ENCODE measurements at regions not wholly inside any gene's neighbourhood (a gene's known extent, or its start where the extent isn't known, plus 50 kb on each side); places are given as distances from the start of the nearest gene placed in this dataset.

DNA sequence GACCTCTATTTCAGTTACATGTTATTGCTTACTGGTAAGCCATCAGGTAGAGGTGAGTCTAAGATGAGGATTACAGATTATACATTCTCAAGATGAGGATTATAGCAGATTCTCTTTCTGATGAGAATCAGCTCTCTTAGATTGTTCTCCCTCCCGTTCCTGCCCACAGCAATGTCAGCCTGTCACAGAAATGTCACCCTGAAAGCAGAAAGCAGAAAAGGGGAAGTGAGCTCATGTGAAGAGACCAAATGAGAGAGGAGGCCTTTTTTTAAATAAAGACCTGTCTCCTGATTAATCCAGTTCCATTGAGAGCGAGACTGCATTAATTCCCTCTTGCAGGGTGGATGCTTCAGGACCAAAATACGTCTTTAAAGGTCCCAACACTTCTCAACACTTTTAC lies 445.6 kb downstream of the KCTD12 start:
- Mint-ChIP-seq H3K4me3 (ENCODE audit: low read depth) (no peak overlapping the region), H3K4me1 (ENCODE audit: low read depth) (no peaks in the 10 kb centered on the region), H3K27me3 (no peaks in the 10 kb centered on the region), H3K36me3 (ENCODE audit: insufficient read depth) (no peaks in the 10 kb centered on the region), H3K9me3 (ENCODE audit: low read depth) (peaks cover 4% of the 10 kb centered on the region), H3K27ac (no peak overlapping the region)
- no peak for TF ChIP-seq CTCF (IDR thresholded peaks at IDR 0.05; ENCODE audit: unreplicated experiment)
- DNase-seq (ENCODE audit: low spot score, unreplicated experiment): no peak

DNA sequence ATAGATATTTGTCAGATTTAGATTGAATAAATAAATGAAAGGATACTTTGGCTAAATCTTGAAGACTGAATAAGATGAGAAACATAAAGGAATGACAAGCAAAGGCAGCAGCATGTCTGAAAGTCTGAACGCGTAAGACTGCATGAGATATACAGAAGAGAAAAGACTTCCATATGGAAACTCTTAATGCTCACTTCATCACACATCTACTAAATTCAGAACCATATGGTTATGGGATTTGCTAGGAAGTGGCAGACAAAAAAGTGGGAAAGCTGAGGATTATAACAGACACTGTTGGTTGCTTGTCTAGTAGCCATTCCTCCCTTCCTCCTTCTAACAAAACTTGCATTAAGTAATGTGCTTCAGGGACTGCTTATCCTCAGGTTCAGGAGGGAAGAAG lies 446.7 kb downstream of the KCTD12 start:
- no peak for TF ChIP-seq CTCF (IDR thresholded peaks at IDR 0.05; ENCODE audit: unreplicated experiment)
- DNase-seq (ENCODE audit: low spot score, unreplicated experiment): no peak
- Mint-ChIP-seq H3K4me1 (ENCODE audit: low read depth) (no peaks in the 10 kb centered on the region), H3K4me3 (ENCODE audit: low read depth) (no peak overlapping the region), H3K27ac (no peak overlapping the region), H3K36me3 (ENCODE audit: insufficient read depth) (no peaks in the 10 kb centered on the region), H3K9me3 (ENCODE audit: low read depth) (peaks cover 4% of the 10 kb centered on the region), H3K27me3 (no peaks in the 10 kb centered on the region)

GRCh38 chr13:76438050-76438449 lies 448.2 kb downstream of the KCTD12 start:
- no peak for DNase-seq (ENCODE audit: low spot score, unreplicated experiment)
- H3K4me3 Mint-ChIP-seq (ENCODE audit: low read depth): no peak overlapping the region
- no peak overlapping the region for H3K27ac Mint-ChIP-seq
- no peaks in the 10 kb centered on the region for H3K4me1 Mint-ChIP-seq (ENCODE audit: low read depth)
- peaks cover under 1% of the 10 kb centered on the region for H3K9me3 Mint-ChIP-seq (ENCODE audit: low read depth)
- no peaks in the 10 kb centered on the region for H3K27me3 Mint-ChIP-seq
- TF ChIP-seq CTCF (IDR thresholded peaks at IDR 0.05; ENCODE audit: unreplicated experiment): no peak
- no peaks in the 10 kb centered on the region for H3K36me3 Mint-ChIP-seq (ENCODE audit: insufficient read depth)

DNA sequence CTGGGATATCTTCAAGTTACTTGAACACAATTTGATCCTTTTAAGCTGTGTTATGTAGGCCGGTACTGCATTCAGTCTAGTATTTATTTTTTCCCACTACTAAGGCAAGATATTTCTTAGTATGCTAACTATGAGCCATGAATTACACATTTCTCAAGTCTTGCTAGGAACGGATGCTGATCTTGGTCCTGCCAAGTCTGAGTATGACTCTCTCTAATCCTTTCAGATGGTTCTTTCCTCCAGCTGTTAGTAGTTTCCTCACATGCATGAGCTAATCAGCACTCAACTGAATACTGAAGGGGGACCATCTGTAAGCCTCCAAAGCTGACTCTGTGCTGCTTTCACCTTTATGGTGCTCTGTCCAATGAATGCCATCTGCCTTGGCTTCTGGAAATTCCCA lies 460.3 kb downstream of the KCTD12 start:
- peaks cover 6% of the 10 kb centered on the region for H3K4me1 Mint-ChIP-seq (ENCODE audit: low read depth)
- no peak overlapping the region for H3K4me3 Mint-ChIP-seq (ENCODE audit: low read depth)
- H3K36me3 Mint-ChIP-seq (ENCODE audit: insufficient read depth): no peaks in the 10 kb centered on the region
- no peak overlapping the region for H3K27ac Mint-ChIP-seq
- DNase-seq (ENCODE audit: low spot score, unreplicated experiment): no peak
- H3K9me3 Mint-ChIP-seq (ENCODE audit: low read depth): no peaks in the 10 kb centered on the region
- H3K27me3 Mint-ChIP-seq: no peaks in the 10 kb centered on the region
- TF ChIP-seq CTCF (IDR thresholded peaks at IDR 0.05; ENCODE audit: unreplicated experiment): no peak

GRCh38 chr13:76421011-76421410 lies 465.2 kb downstream of the KCTD12 start:
- no peak overlapping the region for H3K27ac Mint-ChIP-seq
- no peak for DNase-seq (ENCODE audit: low spot score, unreplicated experiment)
- TF ChIP-seq CTCF (IDR thresholded peaks at IDR 0.05; ENCODE audit: unreplicated experiment): no peak
- no peak overlapping the region for H3K4me3 Mint-ChIP-seq (ENCODE audit: low read depth)
- no peaks in the 10 kb centered on the region for H3K9me3 Mint-ChIP-seq (ENCODE audit: low read depth)
- no peaks in the 10 kb centered on the region for H3K27me3 Mint-ChIP-seq
- peaks cover 5% of the 10 kb centered on the region for H3K4me1 Mint-ChIP-seq (ENCODE audit: low read depth)
- H3K36me3 Mint-ChIP-seq (ENCODE audit: insufficient read depth): no peaks in the 10 kb centered on the region
